HG03175 (cell line): ENCODE measurements at regions not wholly inside any gene's neighbourhood (a gene's known extent, or its start where the extent isn't known, plus 50 kb on each side); places are given as distances from the start of the nearest gene placed in this dataset.

Source experiments
- ATAC-seq: cut with Tn5 transposase; IDR thresholded peaks from one replicate; pipeline ENCODE4 v1.9.1; 2021; ENCODE audit warnings: mild to moderate bottlenecking, moderate library complexity; ENCODE audit not compliant: unreplicated experiment

- ATAC-seq, result no peak
Observed at GRCh38 chr5:135220394-135221186, 178.4 kb downstream of the MACROH2A1 start.

- ATAC-seq, result no peak
Observed at GRCh38 chr5:135219868-135220267, 179.2 kb downstream of the MACROH2A1 start.

GRCh38 chr5:135218790-135219568, 180.1 kb downstream of the MACROH2A1 start:
- ATAC-seq, result no peak

GRCh38 chr5:135218486-135218755, 180.6 kb downstream of the MACROH2A1 start:
- no peak for ATAC-seq

- ATAC-seq, result no peak
Observed at GRCh38 chr5:135217669-135218485, 181.2 kb downstream of the MACROH2A1 start.

GRCh38 chr5:135216471-135217343, 182.3 kb downstream of the MACROH2A1 start:
- ATAC-seq, result no peak

GRCh38 chr5:135215617-135216470, 181.8 kb upstream of the PITX1 start:
- no peak for ATAC-seq

- ATAC-seq, result no peak
Observed at GRCh38 chr5:135214897-135215616, 181.0 kb upstream of the PITX1 start.

GRCh38 chr5:135213466-135214239, 179.6 kb upstream of the PITX1 start:
- no peak for ATAC-seq

GRCh38 chr5:135213027-135213386, 179.0 kb upstream of the PITX1 start:
- no peak for ATAC-seq

GRCh38 chr5:135212361-135213026, 178.5 kb upstream of the PITX1 start:
- ATAC-seq, result no peak

GRCh38 chr5:135211791-135212190, 177.8 kb upstream of the PITX1 start:
- no peak for ATAC-seq

- no peak for ATAC-seq
Observed at GRCh38 chr5:135211083-135211790, 177.2 kb upstream of the PITX1 start.

GRCh38 chr5:135210286-135211055, 176.4 kb upstream of the PITX1 start:
- ATAC-seq, result no peak

- ATAC-seq, result no peak
Observed at GRCh38 chr5:135208903-135209721, 175.1 kb upstream of the PITX1 start.

- ATAC-seq, result no peak
Observed at GRCh38 chr5:135208555-135208902, 174.5 kb upstream of the PITX1 start.
